ENCODE measurements at regions not wholly inside any gene's neighbourhood (a gene's known extent, or its start where the extent isn't known, plus 50 kb on each side); places are given as distances from the start of the nearest gene placed in this dataset.

DNA sequence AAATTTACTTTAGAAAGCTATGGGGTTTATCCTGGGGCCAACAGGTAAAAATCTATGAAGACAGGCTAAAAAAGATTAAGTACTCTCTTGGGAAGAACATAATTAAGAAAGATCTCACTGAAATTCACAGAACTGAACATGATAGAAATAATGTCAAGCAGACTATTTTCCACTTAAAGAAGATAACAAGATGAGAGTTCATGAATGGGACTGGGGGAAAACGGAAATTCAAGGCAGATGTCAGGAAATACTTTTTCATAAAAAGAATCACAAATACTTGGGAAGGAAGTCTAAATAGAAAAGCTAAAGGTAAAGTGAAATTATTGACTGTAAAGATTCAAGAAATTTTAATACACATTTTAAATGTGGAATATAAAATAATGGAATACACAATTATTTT, 737.6 kb downstream of the EPHA3 start (continued):
- TF ChIP-seq MAFK (IDR thresholded peaks at IDR 0.05; ENCODE audit: low read depth, low read length) (no peak), GABPA (IDR thresholded peaks at IDR 0.05; ENCODE audit: borderline replicate concordance, insufficient read depth, low read length) (no peak), RNF2 (IDR thresholded peaks at IDR 0.05; ENCODE audit: borderline replicate concordance, low read depth, low read length, missing control alignments, poor library complexity, severe bottlenecking) (no peak), BACH1 (IDR thresholded peaks at IDR 0.05; ENCODE audit: low read length) (no peak), HDAC6 (IDR thresholded peaks at IDR 0.05; ENCODE audit: low read depth, low read length) (no peak), EGR1 (IDR thresholded peaks at IDR 0.05; ENCODE audit: borderline replicate concordance, low read depth, low read length) (no peak), CHD1 (IDR thresholded peaks at IDR 0.05; ENCODE audit: low read depth, low read length) (no peak), SIN3A (conservative IDR thresholded peaks at IDR 0.05 in 1 of 2, IDR thresholded peaks at IDR 0.05 in 1 of 2; ENCODE audit: low read depth in 1 of 2, low read length in 2 of 2) (no peak), SIRT6 (IDR thresholded peaks at IDR 0.05; ENCODE audit: low read length) (no peak), RXRA (IDR thresholded peaks at IDR 0.05; ENCODE audit: insufficient read depth, low read depth, low read length) (no peak), SUZ12 (IDR thresholded peaks at IDR 0.05; ENCODE audit: low read length) (no peak), RBBP5 (IDR thresholded peaks at IDR 0.05; ENCODE audit: borderline replicate concordance, low read depth, low read length) (no peak), TAF7 (optimal IDR thresholded peaks at IDR 0.05; ENCODE audit: borderline replicate concordance, low read depth, low read length) (no peak)
- TF ChIP-seq, protein P1, sequence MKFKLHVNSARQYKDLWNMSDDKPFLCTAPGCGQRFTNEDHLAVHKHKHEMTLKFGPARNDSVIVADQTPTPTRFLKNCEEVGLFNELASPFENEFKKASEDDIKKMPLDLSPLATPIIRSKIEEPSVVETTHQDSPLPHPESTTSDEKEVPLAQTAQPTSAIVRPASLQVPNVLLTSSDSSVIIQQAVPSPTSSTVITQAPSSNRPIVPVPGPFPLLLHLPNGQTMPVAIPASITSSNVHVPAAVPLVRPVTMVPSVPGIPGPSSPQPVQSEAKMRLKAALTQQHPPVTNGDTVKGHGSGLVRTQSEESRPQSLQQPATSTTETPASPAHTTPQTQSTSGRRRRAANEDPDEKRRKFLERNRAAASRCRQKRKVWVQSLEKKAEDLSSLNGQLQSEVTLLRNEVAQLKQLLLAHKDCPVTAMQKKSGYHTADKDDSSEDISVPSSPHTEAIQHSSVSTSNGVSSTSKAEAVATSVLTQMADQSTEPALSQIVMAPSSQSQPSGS (IDR thresholded peaks at IDR 0.05; ENCODE audit: low read length), result no peak
- TF ChIP-seq, protein P2, sequence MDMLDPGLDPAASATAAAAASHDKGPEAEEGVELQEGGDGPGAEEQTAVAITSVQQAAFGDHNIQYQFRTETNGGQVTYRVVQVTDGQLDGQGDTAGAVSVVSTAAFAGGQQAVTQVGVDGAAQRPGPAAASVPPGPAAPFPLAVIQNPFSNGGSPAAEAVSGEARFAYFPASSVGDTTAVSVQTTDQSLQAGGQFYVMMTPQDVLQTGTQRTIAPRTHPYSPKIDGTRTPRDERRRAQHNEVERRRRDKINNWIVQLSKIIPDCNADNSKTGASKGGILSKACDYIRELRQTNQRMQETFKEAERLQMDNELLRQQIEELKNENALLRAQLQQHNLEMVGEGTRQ (IDR thresholded peaks at IDR 0.05; ENCODE audit: low read length), result no peak
- TF ChIP-seq, protein P3, sequence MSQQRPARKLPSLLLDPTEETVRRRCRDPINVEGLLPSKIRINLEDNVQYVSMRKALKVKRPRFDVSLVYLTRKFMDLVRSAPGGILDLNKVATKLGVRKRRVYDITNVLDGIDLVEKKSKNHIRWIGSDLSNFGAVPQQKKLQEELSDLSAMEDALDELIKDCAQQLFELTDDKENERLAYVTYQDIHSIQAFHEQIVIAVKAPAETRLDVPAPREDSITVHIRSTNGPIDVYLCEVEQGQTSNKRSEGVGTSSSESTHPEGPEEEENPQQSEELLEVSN (IDR thresholded peaks at IDR 0.05), result no peak

All from H1 (cell line).